HEK293 (cell line): ENCODE measurements at regions not wholly inside any gene's neighbourhood (a gene's known extent, or its start where the extent isn't known, plus 50 kb on each side); places are given as distances from the start of the nearest gene placed in this dataset.

ENCODE experiments used
- CTCF ChIP-seq: fragments of 450-650 bp; formaldehyde crosslinking; IDR thresholded peaks from 2 replicates; pipeline ENCODE4 v1.5.1; 2016; ENCODE audit warnings: missing biosample characterization, missing genetic modification characterization
- GLIS1 ChIP-seq: fragments of 450-650 bp; formaldehyde crosslinking; IDR thresholded peaks from 2 replicates; pipeline ENCODE4 v1.5.1; 2016; ENCODE audit warnings: missing biosample characterization, missing genetic modification characterization
- KLF1 ChIP-seq: fragments of 450-650 bp; formaldehyde crosslinking; IDR thresholded peaks from 2 replicates; pipeline ENCODE4 v1.5.1; 2016; ENCODE audit warnings: missing biosample characterization, missing genetic modification characterization
- KLF16 ChIP-seq: fragments of 450-650 bp; formaldehyde crosslinking; IDR thresholded peaks from 2 replicates; pipeline ENCODE4 v1.5.1; 2017; ENCODE audit warnings: missing biosample characterization, missing genetic modification characterization
- TRIM28 ChIP-seq: IDR thresholded peaks from 2 replicates; pipeline ENCODE4 v1.6.1; 2011; ENCODE audit warnings: low read length, control low read depth, borderline replicate concordance
- YY1 ChIP-seq: fragments of 450-650 bp; formaldehyde crosslinking; IDR thresholded peaks from 2 replicates; pipeline ENCODE4 v1.5.1; 2018; ENCODE audit warnings: missing biosample characterization, missing genetic modification characterization
- ZNF121 ChIP-seq: fragments of 450-650 bp; formaldehyde crosslinking; IDR thresholded peaks from 2 replicates; pipeline ENCODE4 v1.5.1; 2016; ENCODE audit warnings: missing biosample characterization, missing genetic modification characterization
- ZNF175 ChIP-seq: fragments of 450-650 bp; formaldehyde crosslinking; IDR thresholded peaks from 2 replicates; pipeline ENCODE4 v1.5.1; 2016; ENCODE audit warnings: missing biosample characterization, missing genetic modification characterization
- ZNF274 ChIP-seq, 2 experiments: fragments of 200-500 bp in 1 of 2; fragments of 450-650 bp in 1 of 2; sonication (Bioruptor generic) in 1 of 2; formaldehyde crosslinking in 1 of 2; IDR thresholded peaks; 2 replicates each; pipeline versions ENCODE4 v1.5.1 to v1.6.1; 2014 to 2016; ENCODE audit warnings: borderline replicate concordance in 1 of 2, inconsistent platforms in 1 of 2, low read length in 1 of 2, missing biosample characterization in 1 of 2, missing genetic modification characterization in 1 of 2
- ZNF398 ChIP-seq: fragments of 450-650 bp; formaldehyde crosslinking; IDR thresholded peaks from 2 replicates; pipeline ENCODE4 v1.5.1; 2017; ENCODE audit warnings: missing biosample characterization, missing genetic modification characterization
- ZNF510 ChIP-seq: fragments of 450-650 bp; formaldehyde crosslinking; IDR thresholded peaks from 2 replicates; pipeline ENCODE4 v1.5.1; 2018; ENCODE audit warnings: mild to moderate bottlenecking, missing genetic modification characterization, missing biosample characterization; ENCODE audit not compliant: insufficient replicate concordance
- ZNF558 ChIP-seq: fragments of 450-650 bp; formaldehyde crosslinking; IDR thresholded peaks from 2 replicates; pipeline ENCODE4 v1.5.1; 2016; ENCODE audit warnings: missing biosample characterization, missing genetic modification characterization
- ZSCAN30 ChIP-seq: fragments of 450-650 bp; IDR thresholded peaks from 2 replicates; pipeline ENCODE4 v1.5.1; 2018; ENCODE audit warnings: missing biosample characterization, mild to moderate bottlenecking, missing genetic modification characterization, moderate library complexity

- TF ChIP-seq CTCF (no peak), ZNF175 (tag by site-specific recombination) (no peak), KLF1 (tag by site-specific recombination) (no peak), ZNF558 (tag by site-specific recombination) (no peak), TRIM28 (no peak), KLF16 (no peak), ZNF274 (IDR thresholded peaks at IDR 0.05; ENCODE audit: low read length) (no peak), ZNF274 (tag by site-specific recombination; IDR thresholded peaks at IDR 0.05; ENCODE audit: borderline replicate concordance) (no peak), ZNF510 (tag by site-specific recombination) (no peak), ZNF121 (no peak), GLIS1 (tag by site-specific recombination) (no peak), ZNF398 (no peak), YY1 (tag by site-specific recombination) (no peak), ZSCAN30 (no peak)
These were observed 137.2 kb downstream of the LRIG2 start for GRCh38 chr1:113210248-113210647.
